Activated CD4-positive, alpha-beta T cell treated with anti-CD3 and anti-CD28 coated beads, Interleukin-2, amount 50 U/mL, for 24 hours (primary cell): ENCODE measurements at regions not wholly inside any gene's neighbourhood (a gene's known extent, or its start where the extent isn't known, plus 50 kb on each side); places are given as distances from the start of the nearest gene placed in this dataset.

Source experiments
- DNase-seq, 2 donors: peaks; one replicate each; pipeline ENCODE4 v3.0.0-alpha.2; 2020; ENCODE audit warnings: low read depth in 1 of 2, low spot score in 1 of 2

GRCh38 chr7:47045207-47046051 is 536.5 kb downstream of the TNS3 start:
- DNase-seq = no peak

- no peak for DNase-seq
These were observed 537.3 kb downstream of the TNS3 start for GRCh38 chr7:47044625-47045024.

GRCh38 chr7:47043304-47043703 is 538.6 kb downstream of the TNS3 start:
- DNase-seq = no peak

GRCh38 chr7:47042669-47043068 is 539.2 kb downstream of the TNS3 start:
- DNase-seq = no peak

GRCh38 chr7:47040795-47041347 is 541.0 kb downstream of the TNS3 start:
- DNase-seq = no peak

- no peak for DNase-seq
These were observed 542.0 kb downstream of the TNS3 start for GRCh38 chr7:47039904-47040303.

GRCh38 chr7:47039089-47039648 is 542.7 kb downstream of the TNS3 start:
- no peak for DNase-seq

GRCh38 chr7:47038621-47039020 is 543.3 kb downstream of the TNS3 start:
- no peak for DNase-seq

- no peak for DNase-seq
These were observed 544.3 kb downstream of the TNS3 start for GRCh38 chr7:47037607-47038006.

GRCh38 chr7:47036909-47037308 is 545.0 kb downstream of the TNS3 start:
- DNase-seq = no peak

- DNase-seq = no peak
These were observed 546.4 kb downstream of the TNS3 start for GRCh38 chr7:47035522-47035921.

- DNase-seq = no peak
These were observed 547.7 kb downstream of the TNS3 start for GRCh38 chr7:47034180-47034579.

GRCh38 chr7:47032536-47032908 is 549.4 kb downstream of the TNS3 start:
- no peak for DNase-seq

- DNase-seq = no peak
These were observed 550.0 kb downstream of the TNS3 start for GRCh38 chr7:47031786-47032535.

GRCh38 chr7:47028284-47028683 is 553.6 kb downstream of the TNS3 start:
- DNase-seq = no peak

- DNase-seq = no peak
These were observed 554.1 kb downstream of the TNS3 start for GRCh38 chr7:47027695-47028240.

- no peak for DNase-seq
These were observed 555.0 kb downstream of the TNS3 start for GRCh38 chr7:47026780-47027361.

GRCh38 chr7:47024991-47025390 is 556.9 kb downstream of the TNS3 start:
- DNase-seq = no peak

GRCh38 chr7:47008461-47008860 is 573.5 kb downstream of the TNS3 start:
- no peak for DNase-seq

GRCh38 chr7:47007471-47007870 is 574.4 kb downstream of the TNS3 start:
- DNase-seq = no peak

- DNase-seq = no peak
These were observed 581.4 kb downstream of the TNS3 start for GRCh38 chr7:47000561-47000960.
